ENCODE measurements at regions not wholly inside any gene's neighbourhood (a gene's known extent, or its start where the extent isn't known, plus 50 kb on each side); places are given as distances from the start of the nearest gene placed in this dataset.
"Not testable (repeated sequence)": the region's sequence is repeated elsewhere in the genome, so short reads cannot be mapped to it uniquely, and the experiment has no call there.

GRCh38 chr11:107259811-107260221, 197.8 kb downstream of the CWF19L2 start:
- Histone ChIP-seq H3K4me1 (ENCODE audit: insufficient read depth) (no peaks in the 10 kb centered on the region), H3K79me2 (ENCODE audit: insufficient read depth) (no peaks in the 10 kb centered on the region), H3K9me2 (ENCODE audit: insufficient read depth) (no peaks in the 10 kb centered on the region), H3F3A (ENCODE audit: insufficient read depth) (no peaks in the 10 kb centered on the region), H3K9me3 (ENCODE audit: low read depth) (no peaks in the 10 kb centered on the region), H3K36me3 (ENCODE audit: low read depth) (no peaks in the 10 kb centered on the region), H3K27me3 (replicated peaks; ENCODE audit: insufficient read depth) (peaks cover 3% of the 10 kb centered on the region; the same call in 1 of the 2 replicates), H3K4me2 (ENCODE audit: unreplicated experiment) (no peak overlapping the region), H2AFZ (no peak overlapping the region), H4K20me1 (ENCODE audit: insufficient read depth) (no peaks in the 10 kb centered on the region), H3K4me3 (no peak overlapping the region), H3K9ac (no peak overlapping the region), H3K27ac (no peak overlapping the region)
- WGBS, 2 experiments (ENCODE audit: low coverage in 1 of 2, low lambda C conversion rate in 2 of 2, missing lambda C conversion rate in 2 of 2), result 16 to 26% methylated on average over 7 of the region's 7 CpGs
- in situ Hi-C loops (cut with MboI), result no loop called here
- no peak for DNase-seq
- no peak for TF ChIP-seq EZH2 (IDR thresholded peaks at IDR 0.05; ENCODE audit: insufficient read depth, poor library complexity, severe bottlenecking)
- TF ChIP-seq EZH2phosphoT487 (IDR thresholded peaks at IDR 0.05; ENCODE audit: insufficient read depth, low read depth), result no peak

- DNase-seq, result no peak
- Histone ChIP-seq H2AFZ (no peak overlapping the region), H4K20me1 (ENCODE audit: insufficient read depth) (no peaks in the 10 kb centered on the region), H3K9me3 (ENCODE audit: low read depth) (no peaks in the 10 kb centered on the region), H3K4me1 (ENCODE audit: insufficient read depth) (no peaks in the 10 kb centered on the region), H3K36me3 (ENCODE audit: low read depth) (no peaks in the 10 kb centered on the region), H3K79me2 (ENCODE audit: insufficient read depth) (no peaks in the 10 kb centered on the region), H3K27ac (no peak overlapping the region), H3K27me3 (replicated peaks; ENCODE audit: insufficient read depth) (peaks cover 3% of the 10 kb centered on the region; the same call in 1 of the 2 replicates), H3F3A (ENCODE audit: insufficient read depth) (no peaks in the 10 kb centered on the region), H3K9ac (no peak overlapping the region), H3K4me2 (ENCODE audit: unreplicated experiment) (no peak overlapping the region), H3K9me2 (ENCODE audit: insufficient read depth) (no peaks in the 10 kb centered on the region), H3K4me3 (no peak overlapping the region)
- in situ Hi-C loops (cut with MboI), result no loop called here
- 45 to 58% methylated on average over 7 of the region's 7 CpGs for WGBS, 2 experiments (ENCODE audit: low coverage in 1 of 2, low lambda C conversion rate in 2 of 2, missing lambda C conversion rate in 2 of 2)
- TF ChIP-seq EZH2phosphoT487 (IDR thresholded peaks at IDR 0.05; ENCODE audit: insufficient read depth, low read depth), result no peak
- TF ChIP-seq EZH2 (IDR thresholded peaks at IDR 0.05; ENCODE audit: insufficient read depth, poor library complexity, severe bottlenecking), result no peak
Observed at GRCh38 chr11:107257710-107258109, 199.9 kb downstream of the CWF19L2 start.

GRCh38 chr11:107253661-107254060, 204.0 kb downstream of the CWF19L2 start:
- H3K4me2 ChIP-seq (ENCODE audit: unreplicated experiment); H2AFZ ChIP-seq; H4K20me1 ChIP-seq (ENCODE audit: insufficient read depth); H3K9me2 ChIP-seq (ENCODE audit: insufficient read depth); H3K4me1 ChIP-seq (ENCODE audit: insufficient read depth); H3K9ac ChIP-seq; H3K27me3 ChIP-seq (replicated peaks; ENCODE audit: insufficient read depth); H3F3A ChIP-seq (ENCODE audit: insufficient read depth); H3K27ac ChIP-seq; H3K36me3 ChIP-seq (ENCODE audit: low read depth); H3K4me3 ChIP-seq; H3K9me3 ChIP-seq (ENCODE audit: low read depth); in situ Hi-C loops (cut with MboI); DNase-seq; H3K79me2 ChIP-seq (ENCODE audit: insufficient read depth): not testable (repeated sequence)
- WGBS, 2 experiments (ENCODE audit: low coverage in 1 of 2, low lambda C conversion rate in 2 of 2, missing lambda C conversion rate in 2 of 2), result 46 to 56% methylated on average over 6 to 8 of the region's 8 CpGs

GRCh38 chr11:107252429-107253161, 205.0 kb downstream of the CWF19L2 start:
- TF ChIP-seq EZH2 (IDR thresholded peaks at IDR 0.05; ENCODE audit: insufficient read depth, poor library complexity, severe bottlenecking) (no peak), EZH2phosphoT487 (IDR thresholded peaks at IDR 0.05; ENCODE audit: insufficient read depth, low read depth) (no peak)
- H3F3A ChIP-seq (ENCODE audit: insufficient read depth), result no peaks in the 10 kb centered on the region
- H3K4me2 ChIP-seq (ENCODE audit: unreplicated experiment), result no peak overlapping the region
- DNase-seq, result no peak
- H3K4me3 ChIP-seq, result no peak overlapping the region
- no peak overlapping the region for H3K9ac ChIP-seq
- no peaks in the 10 kb centered on the region for H3K4me1 ChIP-seq (ENCODE audit: insufficient read depth)
- no peaks in the 10 kb centered on the region for H3K9me2 ChIP-seq (ENCODE audit: insufficient read depth)
- in situ Hi-C loops (cut with MboI), result no loop called here
- no peaks in the 10 kb centered on the region for H3K79me2 ChIP-seq (ENCODE audit: insufficient read depth)
- H3K27ac ChIP-seq, result no peak overlapping the region
- WGBS, 2 experiments (ENCODE audit: low coverage in 1 of 2, low lambda C conversion rate in 2 of 2, missing lambda C conversion rate in 2 of 2), result 37% methylated on average over 8 of the region's 8 CpGs
- H3K36me3 ChIP-seq (ENCODE audit: low read depth), result no peaks in the 10 kb centered on the region
- H2AFZ ChIP-seq, result no peak overlapping the region
- no peaks in the 10 kb centered on the region for H3K9me3 ChIP-seq (ENCODE audit: low read depth)
- no peaks in the 10 kb centered on the region for H4K20me1 ChIP-seq (ENCODE audit: insufficient read depth)
- no peaks in the 10 kb centered on the region for H3K27me3 ChIP-seq (replicated peaks; ENCODE audit: insufficient read depth)

GRCh38 chr11:107251298-107251697, 206.3 kb downstream of the CWF19L2 start:
- H3K9me3 ChIP-seq (ENCODE audit: low read depth), result no peaks in the 10 kb centered on the region
- no peak overlapping the region for H3K4me3 ChIP-seq
- no peaks in the 10 kb centered on the region for H4K20me1 ChIP-seq (ENCODE audit: insufficient read depth)
- 36 to 39% methylated on average over 4 of the region's 4 CpGs for WGBS, 2 experiments (ENCODE audit: low coverage in 1 of 2, low lambda C conversion rate in 2 of 2, missing lambda C conversion rate in 2 of 2)
- no peaks in the 10 kb centered on the region for H3K79me2 ChIP-seq (ENCODE audit: insufficient read depth)
- DNase-seq, result no peak
- no peaks in the 10 kb centered on the region for H3K9me2 ChIP-seq (ENCODE audit: insufficient read depth)
- H3K27ac ChIP-seq, result no peak overlapping the region
- no peaks in the 10 kb centered on the region for H3K27me3 ChIP-seq (replicated peaks; ENCODE audit: insufficient read depth)
- no peaks in the 10 kb centered on the region for H3K36me3 ChIP-seq (ENCODE audit: low read depth)
- no peak overlapping the region for H2AFZ ChIP-seq
- in situ Hi-C loops (cut with MboI), result no loop called here
- no peak overlapping the region for H3K9ac ChIP-seq
- no peak for TF ChIP-seq EZH2 (IDR thresholded peaks at IDR 0.05; ENCODE audit: insufficient read depth, poor library complexity, severe bottlenecking)
- no peak for TF ChIP-seq EZH2phosphoT487 (IDR thresholded peaks at IDR 0.05; ENCODE audit: insufficient read depth, low read depth)
- no peaks in the 10 kb centered on the region for H3F3A ChIP-seq (ENCODE audit: insufficient read depth)
- no peaks in the 10 kb centered on the region for H3K4me1 ChIP-seq (ENCODE audit: insufficient read depth)
- H3K4me2 ChIP-seq (ENCODE audit: unreplicated experiment), result no peak overlapping the region
